ENCODE measurements at regions not wholly inside any gene's neighbourhood (a gene's known extent, or its start where the extent isn't known, plus 50 kb on each side); places are given as distances from the start of the nearest gene placed in this dataset.

GRCh38 chr3:67884345-67884744 lies 229.9 kb upstream of the SUCLG2 start:
- FAIRE-seq = no peak
- DNase-seq (ENCODE audit: low spot score) = no peak

- no peak for DNase-seq (ENCODE audit: low spot score)
- FAIRE-seq = no peak
These were observed 229.4 kb upstream of the SUCLG2 start for GRCh38 chr3:67883766-67884165.

GRCh38 chr3:67882981-67883380 lies 228.6 kb upstream of the SUCLG2 start:
- DNase-seq (ENCODE audit: low spot score) (no peak), FAIRE-seq (no peak)

GRCh38 chr3:67876261-67876660 lies 221.8 kb upstream of the SUCLG2 start:
- FAIRE-seq = no peak
- no peak for DNase-seq (ENCODE audit: low spot score)

GRCh38 chr3:67875858-67876257 lies 221.4 kb upstream of the SUCLG2 start:
- DNase-seq (ENCODE audit: low spot score) = no peak
- no peak for FAIRE-seq

GRCh38 chr3:67875338-67875737 lies 220.9 kb upstream of the SUCLG2 start:
- peak; percentile 46 for DNase-seq (ENCODE audit: low spot score)
- FAIRE-seq = no peak

- FAIRE-seq = no peak
- no peak for DNase-seq (ENCODE audit: low spot score)
These were observed 216.1 kb upstream of the SUCLG2 start for GRCh38 chr3:67870477-67870876.

- no peak for DNase-seq (ENCODE audit: low spot score)
- no peak for FAIRE-seq
These were observed 212.2 kb upstream of the SUCLG2 start for GRCh38 chr3:67866571-67866970.

- no peak for FAIRE-seq
- no peak for DNase-seq (ENCODE audit: low spot score)
These were observed 210.3 kb upstream of the SUCLG2 start for GRCh38 chr3:67864587-67865183.

GRCh38 chr3:67863869-67864268 lies 209.5 kb upstream of the SUCLG2 start:
- no peak for FAIRE-seq
- DNase-seq (ENCODE audit: low spot score) = no peak

- FAIRE-seq = no peak
- DNase-seq (ENCODE audit: low spot score) = no peak
These were observed 206.0 kb upstream of the SUCLG2 start for GRCh38 chr3:67860429-67860828.

GRCh38 chr3:67858492-67858891 lies 204.1 kb upstream of the SUCLG2 start:
- FAIRE-seq (no peak), DNase-seq (ENCODE audit: low spot score) (no peak)

- DNase-seq (ENCODE audit: low spot score) = no peak
- FAIRE-seq = no peak
These were observed 202.3 kb upstream of the SUCLG2 start for GRCh38 chr3:67856718-67857117.

GRCh38 chr3:67854663-67855062 lies 200.3 kb upstream of the SUCLG2 start:
- DNase-seq (ENCODE audit: low spot score) (no peak), FAIRE-seq (no peak)

GRCh38 chr3:67853520-67853919 lies 199.1 kb upstream of the SUCLG2 start:
- FAIRE-seq (no peak), DNase-seq (ENCODE audit: low spot score) (no peak)

GRCh38 chr3:67848299-67848698 lies 193.9 kb upstream of the SUCLG2 start:
- FAIRE-seq = no peak
- DNase-seq (ENCODE audit: low spot score) = no peak

- FAIRE-seq = no peak
- DNase-seq (ENCODE audit: low spot score) = no peak
These were observed 191.8 kb upstream of the SUCLG2 start for GRCh38 chr3:67846166-67846565.

- FAIRE-seq = no peak
- no peak for DNase-seq (ENCODE audit: low spot score)
These were observed 178.4 kb upstream of the SUCLG2 start for GRCh38 chr3:67832817-67833216.

GRCh38 chr3:67831262-67831661 lies 176.8 kb upstream of the SUCLG2 start:
- no peak for DNase-seq (ENCODE audit: low spot score)
- FAIRE-seq = no peak

- FAIRE-seq (no peak), DNase-seq (ENCODE audit: low spot score) (no peak)
These were observed 174.1 kb upstream of the SUCLG2 start for GRCh38 chr3:67828486-67829010.

GRCh38 chr3:67821135-67821534 lies 166.7 kb upstream of the SUCLG2 start:
- FAIRE-seq = no peak

GRCh38 chr3:67819447-67819846 lies 165.0 kb upstream of the SUCLG2 start:
- DNase-seq (ENCODE audit: low spot score) = no peak
- FAIRE-seq = no peak

More at GRCh38 chr3:67821135-67821534, 166.7 kb upstream of the SUCLG2 start:
- no peak for DNase-seq (ENCODE audit: low spot score)

- FAIRE-seq = no peak
- DNase-seq (ENCODE audit: low spot score) = no peak
These were observed 155.0 kb upstream of the SUCLG2 start for GRCh38 chr3:67809370-67809935.
